GM23338 (cell line): ENCODE measurements at regions not wholly inside any gene's neighbourhood (a gene's known extent, or its start where the extent isn't known, plus 50 kb on each side); places are given as distances from the start of the nearest gene placed in this dataset.
"Not testable (repeated sequence)": the region's sequence is repeated elsewhere in the genome, so short reads cannot be mapped to it uniquely, and the experiment has no call there.

ENCODE experiments used
- EZH2 ChIP-seq: fragments of 200-600 bp; sonication (generic); IDR thresholded peaks from one replicate; pipeline ENCODE4 v1.8.0; 2017; ENCODE audit warnings: antibody characterized with exemption, mild to moderate bottlenecking, low read depth; ENCODE audit not compliant: unreplicated experiment
- TF ChIP-seq, protein P1 (sequence below), 2 experiments: fragments of 200-600 bp in 1 of 2; sonication (generic) in 1 of 2; conservative IDR thresholded peaks; 2 replicates each; pipeline versions ENCODE4 v1.5.1 to v1.6.1; 2016 to 2017; ENCODE audit warnings: antibody characterized with exemption in 2 of 2, low read depth in 2 of 2, mild to moderate bottlenecking in 2 of 2, moderate library complexity in 1 of 2

DNA sequence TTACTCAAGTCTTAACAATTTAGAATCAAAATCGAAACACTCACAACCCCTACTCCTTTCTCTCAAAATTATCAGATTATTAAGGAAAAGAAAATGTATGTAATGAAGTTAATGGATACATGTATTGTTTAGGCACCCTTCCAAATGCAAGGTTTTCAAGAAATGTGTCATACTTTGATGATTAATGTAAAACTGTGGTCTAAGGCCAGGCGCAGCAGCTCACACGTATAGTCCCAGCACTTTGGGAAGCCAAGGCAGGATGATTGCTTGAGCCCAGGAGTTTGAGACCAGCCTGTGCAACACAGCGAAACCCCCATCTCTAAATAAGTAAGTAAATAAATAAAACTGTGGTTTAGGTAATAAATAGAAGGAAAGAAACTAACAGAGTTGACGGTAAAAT is 126.6 kb downstream of the NBPF8 start:
- TF ChIP-seq, protein P1, sequence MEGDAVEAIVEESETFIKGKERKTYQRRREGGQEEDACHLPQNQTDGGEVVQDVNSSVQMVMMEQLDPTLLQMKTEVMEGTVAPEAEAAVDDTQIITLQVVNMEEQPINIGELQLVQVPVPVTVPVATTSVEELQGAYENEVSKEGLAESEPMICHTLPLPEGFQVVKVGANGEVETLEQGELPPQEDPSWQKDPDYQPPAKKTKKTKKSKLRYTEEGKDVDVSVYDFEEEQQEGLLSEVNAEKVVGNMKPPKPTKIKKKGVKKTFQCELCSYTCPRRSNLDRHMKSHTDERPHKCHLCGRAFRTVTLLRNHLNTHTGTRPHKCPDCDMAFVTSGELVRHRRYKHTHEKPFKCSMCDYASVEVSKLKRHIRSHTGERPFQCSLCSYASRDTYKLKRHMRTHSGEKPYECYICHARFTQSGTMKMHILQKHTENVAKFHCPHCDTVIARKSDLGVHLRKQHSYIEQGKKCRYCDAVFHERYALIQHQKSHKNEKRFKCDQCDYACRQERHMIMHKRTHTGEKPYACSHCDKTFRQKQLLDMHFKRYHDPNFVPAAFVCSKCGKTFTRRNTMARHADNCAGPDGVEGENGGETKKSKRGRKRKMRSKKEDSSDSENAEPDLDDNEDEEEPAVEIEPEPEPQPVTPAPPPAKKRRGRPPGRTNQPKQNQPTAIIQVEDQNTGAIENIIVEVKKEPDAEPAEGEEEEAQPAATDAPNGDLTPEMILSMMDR (conservative IDR thresholded peaks at IDR 0.05; ENCODE audit: low read depth in 2 of 2): not testable (repeated sequence)
- TF ChIP-seq EZH2: not testable (repeated sequence)
